Panc1 (cell line): ENCODE measurements at regions not wholly inside any gene's neighbourhood (a gene's known extent, or its start where the extent isn't known, plus 50 kb on each side); places are given as distances from the start of the nearest gene placed in this dataset.

ENCODE experiments used
- REST ChIP-seq, 2 experiments: IDR thresholded peaks; 2 replicates each; pipeline ENCODE4 v1.6.1; 2011 to 2012; ENCODE audit warnings: low read depth in 2 of 2, control low read depth in 1 of 2, low read length in 1 of 2, mild to moderate bottlenecking in 1 of 2, moderate library complexity in 1 of 2; ENCODE audit not compliant: insufficient read depth in 1 of 2
- SIN3A ChIP-seq: IDR thresholded peaks from 2 replicates; pipeline ENCODE4 v1.6.1; 2012; ENCODE audit warnings: low read depth, mild to moderate bottlenecking, low read length, moderate library complexity, borderline replicate concordance; ENCODE audit not compliant: insufficient read depth
- TF ChIP-seq, protein P1 (sequence below): fragments of 450-650 bp; IDR thresholded peaks from 2 replicates; pipeline ENCODE4 v1.5.1; 2017; ENCODE audit warnings: mild to moderate bottlenecking

GRCh38 chr4:45043911-45044310 is 317.6 kb upstream of the GNPDA2 start:
- TF ChIP-seq, protein P1, sequence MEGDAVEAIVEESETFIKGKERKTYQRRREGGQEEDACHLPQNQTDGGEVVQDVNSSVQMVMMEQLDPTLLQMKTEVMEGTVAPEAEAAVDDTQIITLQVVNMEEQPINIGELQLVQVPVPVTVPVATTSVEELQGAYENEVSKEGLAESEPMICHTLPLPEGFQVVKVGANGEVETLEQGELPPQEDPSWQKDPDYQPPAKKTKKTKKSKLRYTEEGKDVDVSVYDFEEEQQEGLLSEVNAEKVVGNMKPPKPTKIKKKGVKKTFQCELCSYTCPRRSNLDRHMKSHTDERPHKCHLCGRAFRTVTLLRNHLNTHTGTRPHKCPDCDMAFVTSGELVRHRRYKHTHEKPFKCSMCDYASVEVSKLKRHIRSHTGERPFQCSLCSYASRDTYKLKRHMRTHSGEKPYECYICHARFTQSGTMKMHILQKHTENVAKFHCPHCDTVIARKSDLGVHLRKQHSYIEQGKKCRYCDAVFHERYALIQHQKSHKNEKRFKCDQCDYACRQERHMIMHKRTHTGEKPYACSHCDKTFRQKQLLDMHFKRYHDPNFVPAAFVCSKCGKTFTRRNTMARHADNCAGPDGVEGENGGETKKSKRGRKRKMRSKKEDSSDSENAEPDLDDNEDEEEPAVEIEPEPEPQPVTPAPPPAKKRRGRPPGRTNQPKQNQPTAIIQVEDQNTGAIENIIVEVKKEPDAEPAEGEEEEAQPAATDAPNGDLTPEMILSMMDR, result no peak
- TF ChIP-seq REST (IDR thresholded peaks at IDR 0.05; ENCODE audit: insufficient read depth in 1 of 2, low read depth in 2 of 2, low read length in 1 of 2), result no peak
- TF ChIP-seq SIN3A, result no peak
